Endothelial cell of umbilical vein (primary cell): ENCODE measurements at regions not wholly inside any gene's neighbourhood (a gene's known extent, or its start where the extent isn't known, plus 50 kb on each side); places are given as distances from the start of the nearest gene placed in this dataset.

Experiments
- CTCF ChIP-seq, 2 donors: IDR thresholded peaks; 1 replicate in 1 of 2; 2 replicates in 1 of 2; pipeline ENCODE4 v1.5.1; 2011; ENCODE audit warnings: low read length in 2 of 2, mild to moderate bottlenecking in 2 of 2, moderate library complexity in 2 of 2, control low read depth in 1 of 2, inconsistent platforms in 1 of 2, low read depth in 1 of 2; ENCODE audit not compliant: insufficient read depth in 1 of 2; ENCODE audit errors: extremely low read depth in 1 of 2
- EZH2 ChIP-seq: IDR thresholded peaks from 2 replicates; pipeline ENCODE4 v1.6.1; 2012; ENCODE audit warnings: borderline replicate concordance, low read depth, mild to moderate bottlenecking, moderate library complexity, low read length, inconsistent platforms; ENCODE audit not compliant: severe bottlenecking
- POLR2A ChIP-seq: IDR thresholded peaks from 2 replicates; pipeline ENCODE4 v1.6.1; 2012; ENCODE audit warnings: low read depth, mild to moderate bottlenecking, control low read depth, low read length
- POLR2AphosphoS5 ChIP-seq: IDR thresholded peaks from 2 replicates; pipeline ENCODE4 v1.6.1; 2012; ENCODE audit warnings: low read depth, mild to moderate bottlenecking, control low read depth, low read length, moderate library complexity; ENCODE audit not compliant: insufficient read depth

GRCh38 chr2:79259296-79259695, 99.7 kb upstream of the REG3A start:
- TF ChIP-seq CTCF (IDR thresholded peaks at IDR 0.05; ENCODE audit: extremely low read depth in 1 of 2, insufficient read depth in 1 of 2, low read depth in 1 of 2, low read length in 2 of 2) (no peak), POLR2AphosphoS5 (no peak), EZH2 (no peak), POLR2A (no peak)
